ENCODE measurements at regions not wholly inside any gene's neighbourhood (a gene's known extent, or its start where the extent isn't known, plus 50 kb on each side); places are given as distances from the start of the nearest gene placed in this dataset.

DNA sequence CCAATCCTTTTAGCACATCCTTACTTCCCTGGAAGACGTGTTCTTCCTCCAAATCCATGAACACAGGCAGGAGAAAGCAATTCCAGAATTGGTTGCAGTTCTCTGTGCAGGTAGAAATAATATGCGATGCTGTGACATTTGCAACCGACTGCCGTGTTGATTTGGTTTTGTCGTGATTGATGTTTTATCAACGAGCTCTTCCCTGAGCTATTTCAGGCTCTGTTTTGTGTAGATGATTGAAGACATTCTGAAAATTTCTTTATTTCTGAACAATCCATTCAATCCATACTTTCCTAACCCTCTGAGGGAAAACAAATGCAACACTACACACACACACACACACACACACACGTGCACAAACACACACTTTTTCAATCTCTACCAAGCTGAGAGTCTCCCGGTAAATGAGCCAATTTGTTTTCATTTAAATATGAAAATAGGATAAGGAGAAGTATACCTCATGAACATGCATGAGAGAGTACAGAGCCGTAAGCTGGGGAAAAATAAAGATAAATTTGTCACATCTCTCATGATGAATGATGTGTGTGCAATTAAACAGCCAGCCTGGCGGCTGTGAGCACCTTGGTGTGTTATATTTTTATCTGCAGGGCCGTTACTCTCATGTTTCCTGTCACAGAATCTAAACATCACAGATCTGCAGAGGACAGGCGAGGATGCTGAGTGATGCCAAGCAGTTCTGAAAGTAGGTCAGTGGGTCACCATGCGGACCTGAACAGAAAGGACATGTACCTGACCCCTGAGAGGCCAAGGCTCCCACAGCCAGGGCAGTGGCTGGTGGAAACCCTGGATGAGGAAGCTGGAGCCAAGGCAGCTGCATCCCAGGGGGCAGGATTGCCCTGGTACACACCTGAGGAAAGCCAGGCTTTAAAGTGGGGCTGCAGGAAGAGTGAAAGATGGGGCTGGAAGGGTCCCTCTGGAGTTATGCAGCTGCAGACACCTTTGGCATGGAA, 64.8 kb downstream of the PDCL3 start:
- DNase-seq (ENCODE audit: low spot score): no peak

DNA sequence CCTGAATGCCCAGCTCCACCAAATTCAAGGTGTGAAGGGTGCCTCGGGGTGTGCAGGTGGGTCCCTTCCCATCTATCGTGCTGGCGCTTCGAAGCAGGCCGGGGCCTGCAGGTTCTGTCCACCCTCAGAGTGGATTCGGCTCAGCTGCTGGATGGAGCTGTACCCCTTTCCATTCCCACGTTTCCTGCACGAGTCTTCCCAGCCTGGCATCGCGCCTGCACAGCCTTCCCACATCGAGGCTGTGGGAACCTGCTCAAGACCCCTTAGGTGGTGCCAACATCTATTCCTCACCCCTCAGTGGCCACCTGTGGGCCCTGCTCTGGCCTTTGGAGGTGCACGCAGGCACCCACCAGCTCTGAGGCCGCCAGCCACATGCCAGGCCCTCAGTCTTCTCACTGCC, 65.7 kb downstream of the PDCL3 start:
- DNase-seq (ENCODE audit: low spot score): no peak

DNA sequence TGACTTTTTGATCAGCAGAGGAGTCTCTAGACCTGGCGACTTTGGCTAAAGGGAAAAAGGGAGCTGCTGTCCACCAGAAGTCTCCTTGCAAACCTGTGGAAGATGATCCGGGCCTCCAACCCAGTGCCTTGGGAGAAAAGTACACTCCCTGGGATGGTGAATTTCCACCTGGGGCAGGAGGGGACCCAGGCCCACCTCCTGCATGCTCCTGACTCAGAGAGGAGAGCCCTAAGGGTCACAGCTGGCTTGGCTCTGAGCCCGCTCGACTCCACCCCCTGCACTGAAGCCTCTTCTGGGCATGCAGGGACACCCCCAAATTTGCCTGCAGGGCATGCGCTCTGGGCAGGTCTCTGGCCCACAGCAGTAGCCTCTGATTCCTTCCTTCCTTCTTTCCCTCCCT, 66.5 kb downstream of the PDCL3 start:
- DNase-seq (ENCODE audit: low spot score): no peak

GRCh38 chr2:100630473-100630977, 67.7 kb downstream of the PDCL3 start:
- DNase-seq (ENCODE audit: low spot score): no peak

DNA sequence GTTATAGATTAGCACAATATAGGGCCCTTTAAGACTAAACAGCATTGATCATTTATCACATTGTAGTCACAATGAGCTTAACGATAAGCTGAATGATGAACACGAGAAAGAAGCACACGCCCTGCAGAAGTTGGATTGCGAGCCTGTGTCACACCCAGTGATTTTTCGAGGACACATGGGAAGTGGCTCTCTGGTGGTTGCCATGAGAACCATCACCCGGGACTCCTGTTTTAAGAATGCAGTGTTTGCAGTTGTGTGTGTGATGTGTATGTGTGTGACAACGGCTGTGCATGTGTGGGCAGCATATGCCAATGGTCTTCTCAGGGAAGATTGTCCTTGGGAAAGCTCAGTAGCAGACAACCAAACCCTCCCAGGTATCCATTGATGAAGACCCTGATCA, 69.2 kb downstream of the PDCL3 start:
- no peak for DNase-seq (ENCODE audit: low spot score)

DNA sequence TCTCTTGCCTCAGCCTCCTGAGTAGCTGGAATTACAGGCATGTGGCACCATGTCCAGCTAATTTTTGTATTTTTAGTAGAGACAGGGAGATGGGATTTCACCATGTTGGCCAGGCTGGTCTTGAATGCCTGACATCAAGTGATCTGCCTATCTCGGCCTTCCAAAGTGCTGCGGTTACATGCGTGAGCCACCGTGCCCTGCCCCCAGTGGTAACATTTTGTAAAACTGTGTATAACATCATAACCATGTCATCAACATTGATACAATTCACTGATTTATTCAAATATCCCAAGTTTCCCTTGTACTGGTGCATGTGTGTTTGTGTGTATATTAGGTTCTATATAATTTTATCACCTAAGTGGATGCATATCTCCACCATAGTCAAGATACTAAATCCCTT, 70.0 kb downstream of the PDCL3 start:
- DNase-seq (ENCODE audit: low spot score): no peak

DNA sequence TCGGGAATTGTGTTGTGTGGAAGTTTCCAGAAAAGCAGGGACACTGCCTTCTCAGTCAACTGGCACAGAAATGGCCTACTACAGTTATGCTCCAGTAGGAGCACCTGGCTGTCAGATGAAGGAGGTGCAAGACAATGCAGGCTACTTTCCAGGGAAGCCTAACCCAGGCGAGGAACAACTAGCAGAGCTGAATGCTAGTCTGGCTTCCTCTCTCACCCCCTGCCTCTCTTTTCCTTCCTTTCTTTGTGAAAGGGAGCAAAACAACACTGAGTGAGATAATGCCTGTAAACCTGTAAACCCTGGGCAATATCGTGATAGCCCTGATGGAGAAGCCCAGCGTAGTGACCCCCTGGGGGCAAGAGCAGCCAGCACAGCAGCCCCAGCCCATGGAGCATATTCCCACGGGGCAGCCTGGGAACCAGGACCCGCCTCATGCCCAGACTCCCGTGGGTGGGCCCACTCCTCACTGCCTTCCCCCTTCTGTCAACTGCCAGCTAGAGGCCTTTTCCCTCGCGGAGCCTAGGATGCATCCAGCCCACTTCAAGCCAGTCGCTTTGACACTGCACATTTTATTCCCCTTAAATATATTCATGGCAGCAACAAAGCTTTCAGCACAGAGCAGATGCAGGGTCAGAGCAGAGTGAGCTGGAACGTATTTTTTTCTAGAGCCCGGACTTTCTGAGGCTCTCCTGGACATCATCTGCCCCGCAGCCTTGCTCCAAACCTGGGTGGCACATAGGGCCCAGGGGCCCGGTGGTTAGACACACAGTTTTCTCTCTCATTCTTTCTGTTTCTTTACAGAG, 77.0 kb downstream of the PDCL3 start:
- no peak for DNase-seq (ENCODE audit: low spot score)

DNA sequence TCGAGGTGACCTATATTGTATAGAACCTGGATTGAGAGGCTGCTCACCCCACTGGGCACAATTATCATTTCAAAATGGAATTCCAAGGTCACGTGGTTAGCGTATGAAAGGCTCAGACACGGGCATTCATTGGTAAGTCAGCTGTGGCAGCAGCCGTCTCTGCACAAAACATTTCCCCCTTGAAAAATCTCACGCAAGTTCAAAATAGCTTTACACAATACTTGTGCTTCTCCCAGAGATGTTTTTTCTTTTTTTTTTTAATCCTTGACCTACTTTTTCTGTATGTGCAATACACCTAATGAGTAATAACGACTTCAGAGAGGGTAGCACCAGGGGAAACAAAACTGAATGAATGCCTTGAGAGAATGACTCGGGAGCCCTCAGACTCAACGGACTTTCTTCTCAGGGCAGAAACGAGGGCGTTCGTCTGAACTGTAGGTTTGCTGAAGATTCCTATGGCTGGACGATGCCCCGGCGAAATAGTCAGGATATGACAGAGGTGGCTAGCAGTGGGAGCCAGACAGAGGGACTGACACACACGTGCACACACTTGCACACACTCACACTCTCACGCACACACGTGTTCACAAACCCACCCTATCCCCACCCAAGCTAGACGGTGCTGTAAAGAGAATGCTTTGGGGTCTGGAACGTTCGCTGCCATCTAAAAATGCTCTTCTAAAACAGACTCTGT, 77.8 kb downstream of the PDCL3 start:
- DNase-seq (ENCODE audit: low spot score): no peak

- no peak for DNase-seq (ENCODE audit: low spot score)
Measured at GRCh38 chr2:100641125-100641435, 78.3 kb downstream of the PDCL3 start.

DNA sequence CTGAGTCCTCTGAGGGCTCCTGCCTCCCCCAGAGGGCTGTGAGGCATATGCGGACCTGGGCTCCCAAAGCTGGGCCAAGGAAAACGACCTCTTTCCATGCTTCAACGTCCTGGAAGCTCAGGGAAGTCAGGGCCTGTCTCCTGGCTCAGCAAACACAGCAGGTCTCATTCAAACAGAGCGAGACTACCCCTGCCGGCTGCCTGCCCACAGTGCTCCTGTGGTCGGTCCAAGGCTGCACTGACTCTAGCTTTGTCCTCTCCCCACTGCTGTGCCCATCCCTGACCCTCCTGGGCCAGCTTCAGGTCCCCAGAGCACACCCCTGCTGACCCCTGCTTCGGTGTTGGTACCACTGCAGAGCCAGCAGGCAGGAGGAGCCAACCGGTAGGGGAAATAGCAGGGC, 79.6 kb downstream of the PDCL3 start:
- no peak for DNase-seq (ENCODE audit: low spot score)

GRCh38 chr2:100643467-100643866, 80.7 kb downstream of the PDCL3 start:
- peak; percentile 74 for DNase-seq (ENCODE audit: low spot score)

GRCh38 chr2:100643906-100644501, 81.2 kb downstream of the PDCL3 start:
- DNase-seq (ENCODE audit: low spot score): peak; percentile 55

- DNase-seq (ENCODE audit: low spot score): no peak
Measured at GRCh38 chr2:100645695-100646429, 83.1 kb downstream of the PDCL3 start.

DNA sequence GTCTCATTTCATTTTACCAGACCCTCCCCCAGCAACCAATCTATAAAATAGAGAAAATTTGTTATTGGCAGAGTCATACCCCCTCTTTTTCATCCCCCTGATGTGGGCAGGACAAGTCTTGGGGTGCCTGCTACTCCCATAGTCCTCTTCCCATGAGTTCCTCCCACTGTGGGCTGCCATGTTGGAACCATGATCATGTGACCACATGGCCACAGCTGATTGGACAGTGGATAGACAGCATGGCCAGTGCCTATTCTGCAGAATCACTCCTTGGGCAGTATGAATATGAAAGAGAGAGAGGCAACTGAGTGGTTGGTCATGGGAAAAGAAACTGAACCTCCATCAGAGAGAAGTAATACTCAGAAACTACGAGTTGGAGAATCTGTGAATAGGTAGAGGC, 84.9 kb downstream of the PDCL3 start:
- no peak for DNase-seq (ENCODE audit: low spot score)

GRCh38 chr2:100650151-100650550, 87.4 kb downstream of the PDCL3 start:
- no peak for DNase-seq (ENCODE audit: low spot score)

DNA sequence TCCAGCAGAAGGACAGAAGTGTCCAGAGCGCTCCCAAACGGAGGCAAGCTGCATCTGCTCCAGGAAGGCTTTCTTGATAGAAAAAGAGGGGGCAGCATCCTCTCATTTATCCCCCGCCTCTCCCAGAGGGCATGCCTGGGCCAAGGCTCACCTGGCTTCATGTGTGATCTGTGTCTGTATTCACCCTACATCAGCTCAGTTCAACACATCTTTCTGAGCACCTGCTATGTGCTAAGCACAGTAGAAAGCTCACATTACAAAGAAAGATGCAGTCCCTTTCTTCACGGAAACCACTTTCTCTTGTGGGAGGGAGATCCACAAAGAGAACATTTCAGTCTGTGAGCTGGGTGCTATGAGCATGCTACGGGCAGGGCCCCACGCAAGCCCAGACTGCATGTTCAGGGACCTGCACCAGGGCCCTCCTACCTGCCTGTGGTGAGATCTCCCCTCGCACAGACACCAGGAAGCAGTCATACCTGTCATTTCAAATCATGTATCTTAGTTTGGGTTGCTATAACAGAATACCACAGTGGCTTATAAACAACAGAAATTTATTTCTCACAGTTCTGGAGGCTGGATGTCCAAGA, 90.7 kb downstream of the PDCL3 start:
- no peak for DNase-seq (ENCODE audit: low spot score)

GRCh38 chr2:100654611-100655010, 91.8 kb downstream of the PDCL3 start:
- peak; percentile 60 for DNase-seq (ENCODE audit: low spot score)

GRCh38 chr2:100655446-100655845, 92.7 kb downstream of the PDCL3 start:
- no peak for DNase-seq (ENCODE audit: low spot score)

GRCh38 chr2:100655936-100656534, 93.2 kb downstream of the PDCL3 start:
- DNase-seq (ENCODE audit: low spot score): peak; percentile 83

GRCh38 chr2:100658017-100658416, 95.2 kb downstream of the PDCL3 start:
- DNase-seq (ENCODE audit: low spot score): no peak
